ENCODE measurements at regions not wholly inside any gene's neighbourhood (a gene's known extent, or its start where the extent isn't known, plus 50 kb on each side); places are given as distances from the start of the nearest gene placed in this dataset.
A peak's percentile ranks its signal among the peaks of the same experiment; 100 is the strongest.

DNA sequence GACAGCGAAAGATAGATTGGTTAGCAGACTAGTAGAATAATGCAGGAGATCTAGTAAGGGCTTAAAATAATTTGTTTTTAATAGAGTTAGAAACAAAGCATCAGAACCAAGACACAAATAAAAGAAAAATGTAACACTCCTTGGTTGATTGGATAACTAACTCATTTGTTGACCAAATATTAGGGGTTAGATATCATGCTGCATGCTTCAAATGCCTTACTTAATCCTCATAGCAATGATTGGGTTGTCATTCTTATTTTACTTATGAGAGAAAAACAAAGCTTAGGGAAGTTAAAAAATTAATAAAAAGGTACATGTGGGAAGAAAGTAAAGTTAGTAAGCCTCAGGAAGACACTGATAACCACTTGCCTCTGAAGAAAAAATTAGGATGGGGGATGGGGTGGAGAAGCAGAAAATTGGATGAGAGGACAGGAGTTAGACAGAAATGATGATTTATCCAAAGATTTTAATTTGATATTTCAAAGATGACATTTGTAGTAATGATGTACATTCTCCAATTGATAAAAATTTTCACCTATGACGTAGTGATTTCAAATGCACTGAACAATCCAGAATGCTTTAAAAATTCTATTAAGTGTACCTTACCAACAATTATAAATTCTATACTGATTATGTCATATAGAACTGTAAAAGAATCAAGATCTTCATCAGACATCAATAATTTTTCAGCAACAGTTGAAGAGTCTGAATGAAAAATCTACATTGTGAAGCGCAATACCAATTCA is 374.7 kb downstream of the COL11A1 start:
- Mint-ChIP-seq H3K4me1 (ENCODE audit: low read depth) (peaks cover 12% of the 10 kb centered on the region), H3K4me3 (ENCODE audit: unreplicated experiment) (no peak overlapping the region), H3K27ac (ENCODE audit: unreplicated experiment) (no peak overlapping the region), H3K27me3 (ENCODE audit: low read depth) (peaks cover 22% of the 10 kb centered on the region), H3K36me3 (ENCODE audit: low read depth) (no peaks in the 10 kb centered on the region), H3K9me3 (ENCODE audit: low read depth) (no peaks in the 10 kb centered on the region)
- no peak for DNase-seq (ENCODE audit: low spot score)
- TF ChIP-seq, protein P1, sequence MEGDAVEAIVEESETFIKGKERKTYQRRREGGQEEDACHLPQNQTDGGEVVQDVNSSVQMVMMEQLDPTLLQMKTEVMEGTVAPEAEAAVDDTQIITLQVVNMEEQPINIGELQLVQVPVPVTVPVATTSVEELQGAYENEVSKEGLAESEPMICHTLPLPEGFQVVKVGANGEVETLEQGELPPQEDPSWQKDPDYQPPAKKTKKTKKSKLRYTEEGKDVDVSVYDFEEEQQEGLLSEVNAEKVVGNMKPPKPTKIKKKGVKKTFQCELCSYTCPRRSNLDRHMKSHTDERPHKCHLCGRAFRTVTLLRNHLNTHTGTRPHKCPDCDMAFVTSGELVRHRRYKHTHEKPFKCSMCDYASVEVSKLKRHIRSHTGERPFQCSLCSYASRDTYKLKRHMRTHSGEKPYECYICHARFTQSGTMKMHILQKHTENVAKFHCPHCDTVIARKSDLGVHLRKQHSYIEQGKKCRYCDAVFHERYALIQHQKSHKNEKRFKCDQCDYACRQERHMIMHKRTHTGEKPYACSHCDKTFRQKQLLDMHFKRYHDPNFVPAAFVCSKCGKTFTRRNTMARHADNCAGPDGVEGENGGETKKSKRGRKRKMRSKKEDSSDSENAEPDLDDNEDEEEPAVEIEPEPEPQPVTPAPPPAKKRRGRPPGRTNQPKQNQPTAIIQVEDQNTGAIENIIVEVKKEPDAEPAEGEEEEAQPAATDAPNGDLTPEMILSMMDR (IDR thresholded peaks at IDR 0.05): no peak

DNA sequence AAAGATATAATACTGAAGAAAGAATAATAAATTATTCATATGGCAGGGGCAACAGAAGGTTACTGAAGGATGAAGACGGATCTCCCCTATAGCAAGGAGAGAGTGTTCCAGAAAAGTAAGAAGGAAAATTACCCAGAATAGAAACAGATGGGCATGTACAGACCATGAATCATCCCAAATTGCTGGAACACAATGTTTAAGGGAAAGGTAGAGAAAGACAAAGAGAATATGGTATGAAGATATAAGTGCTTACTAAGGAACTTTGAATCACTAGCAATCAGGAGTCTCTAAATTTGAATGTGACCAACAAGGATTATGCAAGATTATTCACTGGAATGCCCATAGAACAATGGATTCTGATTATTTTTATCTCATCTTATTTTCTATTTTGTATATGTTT is 375.4 kb downstream of the COL11A1 start:
- Mint-ChIP-seq H3K4me3 (ENCODE audit: unreplicated experiment) (no peak overlapping the region), H3K27me3 (ENCODE audit: low read depth) (peaks cover 22% of the 10 kb centered on the region), H3K4me1 (ENCODE audit: low read depth) (peaks cover 12% of the 10 kb centered on the region), H3K9me3 (ENCODE audit: low read depth) (no peaks in the 10 kb centered on the region), H3K36me3 (ENCODE audit: low read depth) (no peaks in the 10 kb centered on the region), H3K27ac (ENCODE audit: unreplicated experiment) (peak overlapping the region; percentile 49)
- TF ChIP-seq, protein P1 (IDR thresholded peaks at IDR 0.05): no peak
- DNase-seq (ENCODE audit: low spot score): no peak

- H3K27ac Mint-ChIP-seq (ENCODE audit: unreplicated experiment): no peak overlapping the region
- no peaks in the 10 kb centered on the region for H3K4me1 Mint-ChIP-seq (ENCODE audit: low read depth)
- peaks cover 2% of the 10 kb centered on the region for H3K36me3 Mint-ChIP-seq (ENCODE audit: low read depth)
- H3K9me3 Mint-ChIP-seq (ENCODE audit: low read depth): no peaks in the 10 kb centered on the region
- TF ChIP-seq, protein P1 (IDR thresholded peaks at IDR 0.05): no peak
- no peak overlapping the region for H3K4me3 Mint-ChIP-seq (ENCODE audit: unreplicated experiment)
- DNase-seq (ENCODE audit: low spot score): no peak
- H3K27me3 Mint-ChIP-seq (ENCODE audit: low read depth): peaks cover 27% of the 10 kb centered on the region
These were observed 381.9 kb downstream of the COL11A1 start for GRCh38 chr1:102726417-102726816.

GRCh38 chr1:102724741-102725140 is 383.6 kb downstream of the COL11A1 start:
- Mint-ChIP-seq H3K4me1 (ENCODE audit: low read depth) (no peaks in the 10 kb centered on the region), H3K27ac (ENCODE audit: unreplicated experiment) (no peak overlapping the region), H3K4me3 (ENCODE audit: unreplicated experiment) (no peak overlapping the region), H3K9me3 (ENCODE audit: low read depth) (no peaks in the 10 kb centered on the region), H3K36me3 (ENCODE audit: low read depth) (peaks cover 2% of the 10 kb centered on the region), H3K27me3 (ENCODE audit: low read depth) (peaks cover 29% of the 10 kb centered on the region)
- DNase-seq (ENCODE audit: low spot score): no peak
- TF ChIP-seq, protein P1 (IDR thresholded peaks at IDR 0.05): no peak

- Mint-ChIP-seq H3K27me3 (ENCODE audit: low read depth) (peaks cover 23% of the 10 kb centered on the region), H3K9me3 (ENCODE audit: low read depth) (no peaks in the 10 kb centered on the region), H3K36me3 (ENCODE audit: low read depth) (no peaks in the 10 kb centered on the region), H3K4me1 (ENCODE audit: low read depth) (peaks cover 5% of the 10 kb centered on the region), H3K4me3 (ENCODE audit: unreplicated experiment) (no peak overlapping the region), H3K27ac (ENCODE audit: unreplicated experiment) (no peak overlapping the region)
- no peak for DNase-seq (ENCODE audit: low spot score)
- TF ChIP-seq, protein P1 (IDR thresholded peaks at IDR 0.05): no peak
These were observed 393.2 kb downstream of the COL11A1 start for GRCh38 chr1:102715150-102715549.

Data from chondrocyte (in vitro differentiated cells).